ENCODE measurements at regions not wholly inside any gene's neighbourhood (a gene's known extent, or its start where the extent isn't known, plus 50 kb on each side); places are given as distances from the start of the nearest gene placed in this dataset.

DNA sequence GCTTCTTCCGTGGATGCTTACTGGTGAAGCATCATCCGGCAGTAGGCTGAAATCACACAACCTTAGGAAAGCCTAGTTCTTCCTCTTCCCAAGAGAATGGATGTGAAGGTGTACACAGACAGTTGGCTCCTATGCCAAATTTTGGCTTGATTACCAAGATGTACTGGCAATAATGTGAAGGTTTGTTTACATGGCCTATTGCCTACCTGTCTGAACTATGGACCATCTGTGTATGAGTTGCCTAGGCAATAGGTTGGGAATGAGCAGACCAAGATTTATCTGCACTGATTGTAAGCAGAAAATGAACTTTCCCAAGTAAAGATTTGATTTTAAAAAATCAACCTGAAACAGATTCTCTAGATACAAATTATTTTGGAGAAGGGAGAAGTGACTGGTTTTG, 325.9 kb upstream of the SORCS1 start:
- H3K4me3 ChIP-seq (ENCODE audit: low read depth, low read length): no peak overlapping the region
- TF ChIP-seq, protein P1, sequence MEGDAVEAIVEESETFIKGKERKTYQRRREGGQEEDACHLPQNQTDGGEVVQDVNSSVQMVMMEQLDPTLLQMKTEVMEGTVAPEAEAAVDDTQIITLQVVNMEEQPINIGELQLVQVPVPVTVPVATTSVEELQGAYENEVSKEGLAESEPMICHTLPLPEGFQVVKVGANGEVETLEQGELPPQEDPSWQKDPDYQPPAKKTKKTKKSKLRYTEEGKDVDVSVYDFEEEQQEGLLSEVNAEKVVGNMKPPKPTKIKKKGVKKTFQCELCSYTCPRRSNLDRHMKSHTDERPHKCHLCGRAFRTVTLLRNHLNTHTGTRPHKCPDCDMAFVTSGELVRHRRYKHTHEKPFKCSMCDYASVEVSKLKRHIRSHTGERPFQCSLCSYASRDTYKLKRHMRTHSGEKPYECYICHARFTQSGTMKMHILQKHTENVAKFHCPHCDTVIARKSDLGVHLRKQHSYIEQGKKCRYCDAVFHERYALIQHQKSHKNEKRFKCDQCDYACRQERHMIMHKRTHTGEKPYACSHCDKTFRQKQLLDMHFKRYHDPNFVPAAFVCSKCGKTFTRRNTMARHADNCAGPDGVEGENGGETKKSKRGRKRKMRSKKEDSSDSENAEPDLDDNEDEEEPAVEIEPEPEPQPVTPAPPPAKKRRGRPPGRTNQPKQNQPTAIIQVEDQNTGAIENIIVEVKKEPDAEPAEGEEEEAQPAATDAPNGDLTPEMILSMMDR (conservative IDR thresholded peaks at IDR 0.05; ENCODE audit: low read depth, low read length): no peak
- DNase-seq (ENCODE audit: low read depth): no peak

DNA sequence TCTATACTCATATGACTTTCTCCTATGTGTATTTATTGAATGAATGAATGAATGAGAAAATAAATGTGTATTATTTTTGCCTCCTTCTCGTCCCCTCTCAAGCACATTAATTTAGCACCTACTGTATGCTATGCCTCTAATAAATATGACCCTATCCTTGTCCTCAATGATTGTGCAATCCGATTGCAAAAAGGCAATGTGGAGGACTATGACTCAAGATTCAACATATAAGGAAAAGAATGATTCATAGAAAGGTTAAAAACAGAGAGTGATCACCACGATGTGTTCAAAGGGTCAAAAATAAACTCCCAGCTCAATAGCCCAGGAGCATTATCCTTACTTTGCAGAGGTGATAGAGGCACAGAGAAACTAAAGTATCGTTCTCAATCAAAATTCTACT, 322.8 kb upstream of the SORCS1 start:
- TF ChIP-seq, protein P1 (conservative IDR thresholded peaks at IDR 0.05; ENCODE audit: low read depth, low read length): no peak

DNA sequence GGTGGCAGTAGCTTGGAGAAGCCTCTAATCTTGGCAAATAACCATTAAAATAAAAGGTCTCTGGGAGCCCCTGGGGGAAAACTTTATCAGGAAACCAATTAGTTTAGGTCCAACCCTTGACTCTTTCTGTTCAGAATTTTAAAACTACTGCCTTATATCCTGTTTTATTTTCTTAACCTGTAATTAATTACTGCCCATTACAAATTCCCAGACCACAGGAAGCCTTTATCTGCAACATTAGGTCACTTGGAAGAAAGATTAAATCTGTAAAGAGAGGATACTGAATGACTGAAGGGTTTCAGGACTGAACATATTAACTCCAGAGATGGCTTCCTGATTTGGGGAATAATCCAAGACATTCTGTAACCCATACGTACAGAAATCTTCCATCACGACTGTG, 320.5 kb upstream of the SORCS1 start:
- DNase-seq (ENCODE audit: low read depth): no peak
- TF ChIP-seq, protein P1 (conservative IDR thresholded peaks at IDR 0.05; ENCODE audit: low read depth, low read length): no peak
- H3K4me3 ChIP-seq (ENCODE audit: low read depth, low read length): no peak overlapping the region

More for the DNA sequence above, 322.8 kb upstream of the SORCS1 start:
- peak; percentile 27 for DNase-seq (ENCODE audit: low read depth)
- H3K4me3 ChIP-seq (ENCODE audit: low read depth, low read length): no peak overlapping the region

DNA sequence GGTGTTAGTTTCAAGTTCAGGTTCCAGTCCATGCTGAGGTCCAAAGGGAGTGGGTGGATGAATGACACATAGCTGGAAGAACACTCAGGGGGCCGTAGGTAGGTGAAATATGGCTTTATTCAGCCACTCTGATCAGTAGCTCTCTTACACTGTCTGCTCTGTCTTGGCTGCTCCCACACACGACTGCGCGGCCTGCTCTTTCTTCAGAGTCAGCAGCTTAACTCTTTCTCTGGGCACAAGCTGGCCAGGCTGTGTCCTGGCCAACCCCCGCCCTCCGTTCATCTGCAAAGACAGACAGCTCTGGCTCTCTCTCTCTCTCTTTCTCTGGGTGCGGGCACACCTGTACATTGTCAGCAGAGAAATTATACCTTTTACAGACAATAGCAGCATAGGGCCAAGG, 317.4 kb upstream of the SORCS1 start:
- no peak overlapping the region for H3K4me3 ChIP-seq (ENCODE audit: low read depth, low read length)
- no peak for DNase-seq (ENCODE audit: low read depth)
- TF ChIP-seq, protein P1 (conservative IDR thresholded peaks at IDR 0.05; ENCODE audit: low read depth, low read length): no peak

DNA sequence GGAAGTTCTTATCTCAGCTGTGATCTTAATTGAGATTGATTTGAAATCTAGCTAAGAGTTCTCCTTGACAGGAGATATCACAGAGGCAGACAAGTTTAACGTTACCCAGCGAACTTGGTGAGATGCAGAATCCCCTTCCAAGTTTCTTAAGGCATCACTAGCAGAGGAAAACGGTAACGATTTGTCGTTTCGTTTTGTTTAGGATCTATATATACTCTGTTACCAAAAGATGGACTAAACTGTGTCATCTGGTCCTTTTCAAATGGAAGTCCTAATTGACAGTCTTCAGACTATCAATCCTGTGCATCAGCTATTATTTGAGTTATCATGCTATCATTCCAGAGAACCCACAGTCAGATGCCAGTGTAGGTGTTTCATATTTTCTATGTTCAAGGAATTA, 316.7 kb upstream of the SORCS1 start:
- TF ChIP-seq, protein P1 (conservative IDR thresholded peaks at IDR 0.05; ENCODE audit: low read depth, low read length): no peak
- H3K4me3 ChIP-seq (ENCODE audit: low read depth, low read length): no peak overlapping the region
- no peak for DNase-seq (ENCODE audit: low read depth)

DNA sequence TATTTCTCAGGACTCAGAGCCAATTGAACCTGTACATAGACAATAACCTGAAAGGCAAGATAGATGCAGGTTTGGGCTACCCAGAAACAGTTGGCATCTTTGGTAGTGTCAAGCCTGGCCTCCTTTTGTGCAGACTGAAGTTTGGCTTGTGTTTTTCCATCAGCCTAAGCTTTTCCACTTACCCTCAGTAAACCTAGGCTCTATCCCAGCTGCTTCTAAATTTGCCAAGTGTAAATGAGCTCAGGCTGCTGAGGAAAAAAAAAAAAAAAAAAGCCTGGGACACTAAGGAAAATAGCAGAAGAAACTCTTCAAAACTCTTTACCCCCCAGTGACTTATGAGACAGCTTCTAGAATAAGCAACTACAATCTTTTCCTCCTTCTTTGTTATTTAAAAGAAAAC, 316.3 kb upstream of the SORCS1 start:
- TF ChIP-seq, protein P1 (conservative IDR thresholded peaks at IDR 0.05; ENCODE audit: low read depth, low read length): no peak
- DNase-seq (ENCODE audit: low read depth): no peak
- H3K4me3 ChIP-seq (ENCODE audit: low read depth, low read length): no peak overlapping the region

DNA sequence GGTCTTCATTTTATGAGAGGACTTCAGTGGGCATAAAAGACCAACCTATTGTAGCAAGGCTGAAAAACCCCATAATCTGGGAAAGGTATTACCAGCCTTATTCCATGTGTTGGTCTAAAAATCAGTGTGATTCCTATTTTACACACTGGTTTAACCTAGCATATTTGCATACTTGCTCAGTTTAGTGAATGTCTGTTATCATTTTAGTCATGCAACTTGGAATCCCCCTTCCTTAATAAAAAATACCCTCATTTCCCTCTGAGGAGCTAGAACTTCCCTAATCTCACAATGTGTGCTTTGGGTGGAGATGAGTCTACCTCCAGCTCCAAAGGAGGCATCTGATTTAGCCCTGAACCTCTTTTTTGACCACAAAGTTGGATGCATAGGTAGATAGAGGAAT, 312.8 kb upstream of the SORCS1 start:
- TF ChIP-seq, protein P1 (conservative IDR thresholded peaks at IDR 0.05; ENCODE audit: low read depth, low read length): no peak
- no peak for DNase-seq (ENCODE audit: low read depth)
- no peak overlapping the region for H3K4me3 ChIP-seq (ENCODE audit: low read depth, low read length)
